HCT116 (cell line): ENCODE measurements at regions not wholly inside any gene's neighbourhood (a gene's known extent, or its start where the extent isn't known, plus 50 kb on each side); places are given as distances from the start of the nearest gene placed in this dataset.
A peak's percentile ranks its signal among the peaks of the same experiment; 100 is the strongest.

Source experiments
- ATAC-seq: fragments of 200-7000 bp; cut with Tn5 transposase; 2 replicates; pipeline ENCODE4 v1.9.1; 2020; ENCODE audit warnings: mild to moderate bottlenecking, moderate library complexity
- BruUV-seq: library from RNA; stranded (reverse); fragments of 400-500 nt; replicated peaks from 2 replicates; lab custom pipeline; 2021; lab: Mats Ljungman, UMichigan
- CTCF ChIA-PET: fragments of 300-600 bp; sonication (Branson Sonifier 250); formaldehyde crosslinking; loops from one replicate; lab custom pipeline; 2021; ENCODE audit warnings: antibody characterized with exemption; lab: Charles Lee
- POLR2A ChIA-PET: fragments of 300-600, 350-600 bp; sonication (Branson Sonifier 250); formaldehyde crosslinking; loops from one replicate; lab custom pipeline; 2021; ENCODE audit warnings: antibody characterized with exemption; lab: Charles Lee
- RAD21 ChIA-PET, 2 experiments: fragments of 300-600 bp; sonication (Branson Sonifier 250); formaldehyde crosslinking; loops; one replicate each; lab custom pipeline; 2023; ENCODE audit warnings: low total read pairs in 2 of 2; ENCODE audit not compliant: uncharacterized antibody in 2 of 2, unreplicated experiment in 2 of 2, low non-redundant PET in 1 of 2; lab: Charles Lee
- DNase-seq: peaks from one replicate; pipeline ENCODE4 v3.0.0-alpha.2; 2010; ENCODE audit warnings: low read depth, low spot score
- H2AFZ ChIP-seq: fragments of 200-600 bp; shearing (Covaris generic), sonication (generic); 2 replicates; pipeline ENCODE4 v1.6.1; 2017; ENCODE audit warnings: low read depth, mixed run types, mixed read lengths, antibody characterized with exemption, low read length; ENCODE audit not compliant: poor library complexity, severe bottlenecking
- H3K27ac ChIP-seq: 2 replicates; pipeline ENCODE4 v1.5.1; 2012; ENCODE audit warnings: low read depth, low read length
- H3K27me3 ChIP-seq: fragments of 200-600 bp; sonication (generic); 2 replicates; pipeline ENCODE4 v1.6.1; 2016; ENCODE audit warnings: mixed run types, low read length, mixed read lengths; ENCODE audit not compliant: insufficient read depth
- H3K36me3 ChIP-seq, 2 experiments: fragments of 200-500 bp in 1 of 2; fragments of 200-600 bp in 1 of 2; sonication (Bioruptor generic) in 1 of 2; sonication (generic) in 1 of 2; 2 replicates each; pipeline versions ENCODE4 v1.5.1 to v1.6.1; 2014 to 2016; ENCODE audit warnings: low read length in 2 of 2, inconsistent platforms in 1 of 2, mixed read lengths in 1 of 2, mixed run types in 1 of 2; ENCODE audit not compliant: insufficient read depth in 2 of 2, control insufficient read depth in 1 of 2
- H3K4me1 ChIP-seq, 2 experiments: fragments of 200-600 bp in 1 of 2; sonication (generic) in 1 of 2; 2 replicates each; pipeline versions ENCODE4 v1.5.1 to v1.6.1; 2012 to 2017; ENCODE audit warnings: low read length in 2 of 2, inconsistent platforms in 1 of 2, mild to moderate bottlenecking in 1 of 2, mixed read lengths in 1 of 2, mixed run types in 1 of 2, moderate library complexity in 1 of 2; ENCODE audit not compliant: insufficient read depth in 2 of 2, control insufficient read depth in 1 of 2
- H3K4me2 ChIP-seq: fragments of 200-600 bp; sonication (generic); 2 replicates; pipeline ENCODE4 v1.6.1; 2017; ENCODE audit warnings: mixed run types, low read length, mixed read lengths
- H3K4me3 ChIP-seq, 2 experiments: fragments of 200-600 bp in 1 of 2; sonication (generic) in 1 of 2; replicated peaks in 1 of 2; 2 replicates each; pipeline ENCODE4 v1.5.1; 2011 to 2016; ENCODE audit warnings: low read length in 2 of 2, control low read depth in 1 of 2, low read depth in 1 of 2, mild to moderate bottlenecking in 1 of 2, mixed read lengths in 1 of 2, mixed run types in 1 of 2
- H3K79me2 ChIP-seq: fragments of 200-600 bp; sonication (generic); 2 replicates; pipeline ENCODE4 v1.6.1; 2017; ENCODE audit warnings: mild to moderate bottlenecking, mixed run types, low read length, moderate library complexity, mixed read lengths; ENCODE audit not compliant: insufficient read depth
- H3K9ac ChIP-seq: fragments of 200-600 bp; sonication (generic); 2 replicates; pipeline ENCODE4 v1.6.1; 2016; ENCODE audit warnings: low read length, mixed read lengths
- H3K9me2 ChIP-seq: fragments of 200-600 bp; sonication (generic), shearing (Covaris generic); 2 replicates; pipeline ENCODE4 v1.6.1; 2017; ENCODE audit warnings: mixed run types, mild to moderate bottlenecking, moderate library complexity; ENCODE audit not compliant: insufficient read depth
- H3K9me3 ChIP-seq, 2 experiments: fragments of 200-500 bp in 1 of 2; fragments of 200-600 bp in 1 of 2; sonication (Bioruptor generic) in 1 of 2; sonication (generic) in 1 of 2; 2 replicates each; pipeline ENCODE4 v1.6.1; 2014 to 2017; ENCODE audit warnings: low read length in 2 of 2, mixed read lengths in 2 of 2, inconsistent platforms in 1 of 2, low read depth in 1 of 2, mild to moderate bottlenecking in 1 of 2, mixed run types in 1 of 2, moderate library complexity in 1 of 2; ENCODE audit not compliant: control insufficient read depth in 1 of 2, insufficient read depth in 1 of 2
- H4K20me1 ChIP-seq: fragments of 200-600 bp; sonication (generic), shearing (Covaris generic); 2 replicates; pipeline ENCODE4 v1.6.1; 2017; ENCODE audit warnings: mixed run types, mild to moderate bottlenecking, moderate library complexity; ENCODE audit not compliant: insufficient read depth
- CBX3 ChIP-seq: IDR thresholded peaks from 2 replicates; pipeline ENCODE4 v1.6.1; 2012; ENCODE audit warnings: low read depth
- EGR1 ChIP-seq: IDR thresholded peaks from 2 replicates; pipeline ENCODE4 v1.6.1; 2012; ENCODE audit warnings: low read depth
- ELF1 ChIP-seq: IDR thresholded peaks from 2 replicates; pipeline ENCODE4 v1.6.1; 2012; ENCODE audit warnings: low read depth, borderline replicate concordance
- EZH2 ChIP-seq: fragments of 200-600 bp; sonication (generic); IDR thresholded peaks from 2 replicates; pipeline ENCODE4 v1.6.1; 2017; ENCODE audit warnings: antibody characterized with exemption, mixed run types
- EZH2phosphoT487 ChIP-seq: fragments of 200-600 bp; IDR thresholded peaks from 2 replicates; pipeline ENCODE4 v1.6.1; 2018; ENCODE audit warnings: antibody characterized with exemption, borderline replicate concordance
- JUND ChIP-seq: IDR thresholded peaks from 2 replicates; pipeline ENCODE4 v1.6.1; 2012
- POLR2AphosphoS5 ChIP-seq: IDR thresholded peaks from 2 replicates; pipeline ENCODE4 v1.6.1; 2011; ENCODE audit warnings: mild to moderate bottlenecking, low read depth, low read length, moderate library complexity
- RAD21 ChIP-seq: IDR thresholded peaks from 2 replicates; pipeline ENCODE4 v1.6.1; 2012; ENCODE audit warnings: low read depth, mild to moderate bottlenecking
- SIN3A ChIP-seq: IDR thresholded peaks from 2 replicates; pipeline ENCODE4 v1.6.1; 2012; ENCODE audit warnings: low read depth
- SP1 ChIP-seq: IDR thresholded peaks from 2 replicates; pipeline ENCODE4 v1.6.1; 2012; ENCODE audit warnings: low read depth
- TCF7L2 ChIP-seq: IDR thresholded peaks from 2 replicates; pipeline ENCODE4 v1.7.0; 2011; ENCODE audit warnings: borderline replicate concordance, inconsistent platforms; ENCODE audit not compliant: insufficient read depth, insufficient read length; ENCODE audit errors: extremely low read depth
- YY1 ChIP-seq: IDR thresholded peaks from 2 replicates; pipeline ENCODE4 v1.6.1; 2011; ENCODE audit warnings: low read length, low read depth, moderate library complexity, mild to moderate bottlenecking; ENCODE audit not compliant: insufficient replicate concordance; ENCODE audit errors: extremely low read depth
- ZFX ChIP-seq: fragments of 450-650 bp; IDR thresholded peaks from 2 replicates; pipeline ENCODE4 v1.6.1; 2017
- ZNF274 ChIP-seq: fragments of 200-500 bp; sonication (Bioruptor generic); IDR thresholded peaks from 2 replicates; pipeline ENCODE4 v1.6.1; 2014; ENCODE audit warnings: mild to moderate bottlenecking, low read depth, low read length, inconsistent platforms
- intact Hi-C: fragments of 100-400 bp; cut with micrococcal nuclease; formaldehyde crosslinking; loops from 2 replicates; pipeline ENCODE4 v1.10.0; 2022
- TF ChIP-seq, protein P1 (sequence below): IDR thresholded peaks from 2 replicates; pipeline ENCODE4 v1.6.1; 2012
- TF ChIP-seq, protein P2 (sequence below): IDR thresholded peaks from 2 replicates; pipeline ENCODE4 v1.6.1; 2012

DNA sequence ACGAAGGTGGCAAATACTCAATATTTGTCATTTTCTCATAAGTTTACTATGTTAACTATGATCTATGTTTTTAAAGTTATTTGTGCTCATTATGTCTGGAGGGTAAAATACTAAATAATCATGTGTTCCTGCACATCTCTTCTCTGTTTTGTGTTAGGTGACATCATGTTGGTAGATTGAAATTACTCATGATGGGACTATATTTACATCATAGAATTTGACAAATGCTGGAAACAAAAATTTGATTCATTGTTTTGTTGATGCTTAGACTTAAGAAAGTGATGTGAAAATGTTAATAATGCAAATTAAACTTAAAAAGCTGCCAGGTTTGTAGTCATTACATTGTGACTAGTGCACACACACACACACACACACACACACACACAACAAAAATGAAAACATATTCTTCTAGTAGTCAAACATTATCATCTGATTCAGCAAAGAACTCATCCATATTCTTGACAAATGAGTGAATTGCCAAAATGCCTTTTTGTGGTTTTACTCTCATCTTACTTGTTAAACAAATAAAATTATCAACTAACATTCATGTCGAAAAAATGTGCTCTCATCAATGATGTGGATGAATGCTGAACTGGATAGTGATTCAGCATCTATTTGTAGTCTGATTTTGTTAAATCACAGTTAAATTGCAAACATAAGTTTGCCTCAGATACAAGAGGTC, 870.7 kb downstream of the BRINP3 start:
- POLR2A ChIA-PET, result no interaction called here
- intact Hi-C loops, result no loop called here

DNA sequence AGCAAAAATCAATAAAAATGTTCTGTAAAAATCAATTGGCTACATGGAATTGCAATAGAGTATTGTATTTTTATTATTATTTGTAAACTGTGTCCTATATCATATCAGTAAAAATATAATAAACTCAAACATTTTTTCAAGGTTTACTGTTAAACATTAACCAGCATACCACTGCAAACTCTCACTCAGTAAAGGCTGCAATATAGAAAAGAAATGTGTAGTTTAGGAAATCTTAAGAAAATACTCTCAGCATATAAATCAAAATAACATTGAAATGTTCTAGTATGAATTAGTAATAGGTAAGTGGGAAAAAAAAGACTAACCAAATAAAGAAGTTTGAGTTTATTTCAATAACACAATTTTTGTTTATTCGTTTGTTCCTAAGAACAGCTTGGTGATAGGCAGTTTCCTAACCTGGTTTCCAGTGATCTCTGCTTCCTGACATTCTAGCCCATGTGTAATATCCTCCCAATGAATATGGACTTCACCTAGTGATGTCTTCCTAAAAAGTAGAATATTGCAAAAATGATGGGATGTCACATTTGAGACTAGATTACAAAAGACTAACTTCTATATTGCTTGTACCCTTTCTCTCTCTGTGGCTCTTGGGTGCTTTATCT, 870.1 kb downstream of the BRINP3 start:
- Histone ChIP-seq H3K4me3 (no peak overlapping the region), H3K36me3 (no peaks in the 10 kb centered on the region), H3K9me3 (no peaks in the 10 kb centered on the region), H3K9ac (no peak overlapping the region), H3K9me2 (no peaks in the 10 kb centered on the region), H3K79me2 (no peaks in the 10 kb centered on the region), H3K4me1 (peaks cover 0 to 18% of the 10 kb centered on the region in 2 experiments; a peak in 2 of 4 replicates), H3K27me3 (no peaks in the 10 kb centered on the region), H4K20me1 (no peaks in the 10 kb centered on the region), H2AFZ (no peak overlapping the region), H3K27ac (no peak overlapping the region), H3K4me2 (peak overlapping the region; percentile 11; the same call in 1 of the 2 replicates)
- DNase-seq (no peak), ATAC-seq (no peak)
- ChIA-PET RAD21 (no interaction called here), CTCF (no interaction called here), POLR2A (no interaction called here)
- BruUV-seq, result no TSS peak
- TF ChIP-seq ZNF274 (no peak), CBX3 (no peak), EZH2 (no peak), ZFX (no peak), SP1 (no peak), JUND (no peak), YY1 (no peak), TCF7L2 (no peak), EZH2phosphoT487 (no peak), ELF1 (no peak), EGR1 (no peak)
- TF ChIP-seq, protein P1, sequence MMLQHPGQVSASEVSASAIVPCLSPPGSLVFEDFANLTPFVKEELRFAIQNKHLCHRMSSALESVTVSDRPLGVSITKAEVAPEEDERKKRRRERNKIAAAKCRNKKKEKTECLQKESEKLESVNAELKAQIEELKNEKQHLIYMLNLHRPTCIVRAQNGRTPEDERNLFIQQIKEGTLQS, result no peak
- intact Hi-C loops, result no loop called here

More for the DNA sequence above, 870.7 kb downstream of the BRINP3 start:
- Histone ChIP-seq H2AFZ (peak overlapping the region; percentile 63), H3K27me3 (no peaks in the 10 kb centered on the region), H3K4me2 (peak overlapping the region; percentile 11; the same call in 1 of the 2 replicates), H3K36me3 (no peaks in the 10 kb centered on the region), H3K9me2 (no peaks in the 10 kb centered on the region), H3K27ac (no peak overlapping the region), H3K4me1 (peaks cover 0 to 18% of the 10 kb centered on the region in 2 experiments; a peak in 2 of 4 replicates), H4K20me1 (no peaks in the 10 kb centered on the region), H3K79me2 (no peaks in the 10 kb centered on the region), H3K9ac (no peak overlapping the region), H3K9me3 (no peaks in the 10 kb centered on the region), H3K4me3 (no peak overlapping the region)
- CTCF ChIA-PET, result no interaction called here
- ATAC-seq (no peak), DNase-seq (no peak)
- RAD21 ChIA-PET, result no interaction called here
- BruUV-seq, result no TSS peak
- TF ChIP-seq POLR2AphosphoS5, result no peak
- no peak for TF ChIP-seq JUND
- TF ChIP-seq EZH2, result no peak
- no peak for TF ChIP-seq RAD21
- TF ChIP-seq SIN3A, result no peak
- no peak for TF ChIP-seq ZNF274
- TF ChIP-seq, protein P2, sequence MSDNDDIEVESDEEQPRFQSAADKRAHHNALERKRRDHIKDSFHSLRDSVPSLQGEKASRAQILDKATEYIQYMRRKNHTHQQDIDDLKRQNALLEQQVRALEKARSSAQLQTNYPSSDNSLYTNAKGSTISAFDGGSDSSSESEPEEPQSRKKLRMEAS, result no peak
- TF ChIP-seq, protein P1, result no peak
- no peak for TF ChIP-seq EZH2phosphoT487
- TF ChIP-seq EGR1, result no peak
